ENCODE measurements at regions not wholly inside any gene's neighbourhood (a gene's known extent, or its start where the extent isn't known, plus 50 kb on each side); places are given as distances from the start of the nearest gene placed in this dataset.

- DNase-seq (no peak), ATAC-seq (ENCODE audit: low read depth in 2 of 2) (no peak)
- Mint-ChIP-seq H3K36me3 (no peaks in the 10 kb centered on the region), H3K27ac (no peak overlapping the region), H3K4me3 (no peak overlapping the region), H3K9me3 (no peaks in the 10 kb centered on the region), H3K4me1 (no peaks in the 10 kb centered on the region), H3K27me3 (peaks cover 19% of the 10 kb centered on the region)
- H3K4me3 ChIP-seq (ENCODE audit: low read depth, low read length), result no peak overlapping the region
- H3K4me1 ChIP-seq (ENCODE audit: control insufficient read depth, insufficient read depth, low read length, poor library complexity, severe bottlenecking), result no peaks in the 10 kb centered on the region
- H3K27me3 ChIP-seq (ENCODE audit: control insufficient read depth, insufficient read depth, low read length), result peaks cover 2% of the 10 kb centered on the region
- H3K36me3 ChIP-seq (ENCODE audit: control insufficient read depth, insufficient read depth, low read length), result no peaks in the 10 kb centered on the region
- H3K27ac ChIP-seq (ENCODE audit: insufficient read depth, low read length, poor library complexity, severe bottlenecking), result no peak overlapping the region
- H3K9me3 ChIP-seq (ENCODE audit: control insufficient read depth in 2 of 2, low read length in 2 of 2), result no peaks in the 10 kb centered on the region
These were observed 51.4 kb upstream of the IQSEC1 start for GRCh38 chr3:13124631-13125030.

- Mint-ChIP-seq H3K9me3 (no peaks in the 10 kb centered on the region), H3K27me3 (peaks cover 14% of the 10 kb centered on the region), H3K27ac (no peak overlapping the region), H3K4me1 (no peaks in the 10 kb centered on the region), H3K36me3 (no peaks in the 10 kb centered on the region), H3K4me3 (no peak overlapping the region)
- H3K4me3 ChIP-seq (ENCODE audit: low read depth, low read length), result no peak overlapping the region
- ATAC-seq (ENCODE audit: low read depth in 2 of 2), result no peak
- no peaks in the 10 kb centered on the region for H3K36me3 ChIP-seq (ENCODE audit: control insufficient read depth, insufficient read depth, low read length)
- DNase-seq, result no peak
- H3K27me3 ChIP-seq (ENCODE audit: control insufficient read depth, insufficient read depth, low read length), result no peaks in the 10 kb centered on the region
- no peaks in the 10 kb centered on the region for H3K9me3 ChIP-seq (ENCODE audit: control insufficient read depth in 2 of 2, low read length in 2 of 2)
- H3K27ac ChIP-seq (ENCODE audit: insufficient read depth, low read length, poor library complexity, severe bottlenecking), result no peak overlapping the region
- no peaks in the 10 kb centered on the region for H3K4me1 ChIP-seq (ENCODE audit: control insufficient read depth, insufficient read depth, low read length, poor library complexity, severe bottlenecking)
These were observed 50.5 kb upstream of the IQSEC1 start for GRCh38 chr3:13123765-13124164.

DNA sequence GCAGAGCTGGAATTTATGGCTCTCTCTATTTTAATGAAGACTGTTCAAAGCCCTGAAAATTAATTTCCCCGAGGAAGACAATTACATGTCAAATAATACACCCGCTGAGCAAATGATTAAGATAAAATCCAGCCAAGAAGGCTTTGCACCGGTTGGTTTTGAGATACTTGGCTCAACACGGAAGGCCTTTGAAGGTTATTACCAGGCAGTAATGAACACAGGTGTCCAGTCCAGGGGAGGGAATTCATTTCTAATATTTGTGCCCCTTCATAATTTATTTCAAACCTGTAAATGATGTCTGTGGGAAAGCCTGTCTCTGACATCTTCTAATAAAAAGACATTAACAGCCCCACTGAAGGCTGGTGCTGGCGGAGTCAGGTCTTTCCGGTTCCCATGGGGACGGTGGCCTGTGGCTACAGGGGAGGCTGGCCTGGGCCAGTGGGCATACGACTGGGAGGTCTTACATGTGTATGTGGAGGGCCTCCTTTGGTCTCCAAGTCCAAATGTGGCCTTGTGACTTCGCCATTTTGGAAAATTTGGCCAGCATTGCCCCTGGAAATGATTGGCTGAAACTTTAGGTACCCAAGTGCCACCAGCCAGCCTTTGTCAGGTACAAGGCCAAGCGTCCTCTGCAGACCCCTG lies 49.9 kb upstream of the IQSEC1 start:
- DNase-seq, result no peak
- no peak overlapping the region for H3K27ac ChIP-seq (ENCODE audit: insufficient read depth, low read length, poor library complexity, severe bottlenecking)
- peaks cover 8% of the 10 kb centered on the region for H3K27me3 Mint-ChIP-seq
- no peaks in the 10 kb centered on the region for H3K9me3 Mint-ChIP-seq
- H3K36me3 Mint-ChIP-seq, result no peaks in the 10 kb centered on the region
- H3K36me3 ChIP-seq (ENCODE audit: control insufficient read depth, insufficient read depth, low read length), result no peaks in the 10 kb centered on the region
- no peaks in the 10 kb centered on the region for H3K4me1 ChIP-seq (ENCODE audit: control insufficient read depth, insufficient read depth, low read length, poor library complexity, severe bottlenecking)
- H3K9me3 ChIP-seq (ENCODE audit: control insufficient read depth in 2 of 2, low read length in 2 of 2), result no peaks in the 10 kb centered on the region
- no peak overlapping the region for H3K4me3 Mint-ChIP-seq
- H3K27me3 ChIP-seq (ENCODE audit: control insufficient read depth, insufficient read depth, low read length), result no peaks in the 10 kb centered on the region
- no peak overlapping the region for H3K27ac Mint-ChIP-seq
- H3K4me1 Mint-ChIP-seq, result no peaks in the 10 kb centered on the region
- ATAC-seq (ENCODE audit: low read depth in 2 of 2), result no peak
- no peak overlapping the region for H3K4me3 ChIP-seq (ENCODE audit: low read depth, low read length)
